GM21423 (cell line): ENCODE measurements at regions not wholly inside any gene's neighbourhood (a gene's known extent, or its start where the extent isn't known, plus 50 kb on each side); places are given as distances from the start of the nearest gene placed in this dataset.
"Not testable (repeated sequence)": the region's sequence is repeated elsewhere in the genome, so short reads cannot be mapped to it uniquely, and the experiment has no call there.

Source experiments
- ATAC-seq: cut with Tn5 transposase; IDR thresholded peaks from one replicate; pipeline ENCODE4 v1.9.1; 2021; ENCODE audit warnings: mild to moderate bottlenecking, moderate library complexity; ENCODE audit not compliant: unreplicated experiment

DNA sequence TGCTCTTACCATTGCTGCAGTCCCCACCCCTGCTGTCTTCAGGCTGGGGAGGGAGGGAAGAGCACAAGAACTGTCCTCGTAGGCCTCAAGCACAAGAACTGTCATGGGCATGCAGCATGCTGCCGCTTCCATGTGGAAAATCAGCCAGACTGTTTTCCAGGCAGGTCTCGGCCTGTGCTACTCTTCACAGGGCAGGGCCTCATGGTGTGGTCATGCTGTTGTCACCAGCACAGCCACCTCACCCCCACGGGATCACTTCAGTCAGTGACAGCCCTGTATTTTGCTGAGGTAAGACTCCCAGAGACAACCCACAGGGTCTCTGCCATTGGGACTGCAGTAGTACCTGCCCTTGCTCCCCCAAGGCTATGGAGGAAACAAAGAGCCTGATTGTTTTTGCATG lies 205.3 kb downstream of the NAP1L3 start:
- ATAC-seq: no peak

- ATAC-seq: no peak
Measured at GRCh38 chrX:93466383-93466782, 207.0 kb downstream of the NAP1L3 start.

- ATAC-seq: no peak
Measured at GRCh38 chrX:93461060-93461459, 212.3 kb downstream of the NAP1L3 start.

GRCh38 chrX:93454509-93454908 lies 218.9 kb downstream of the NAP1L3 start:
- ATAC-seq: no peak

GRCh38 chrX:93434721-93435120 lies 238.7 kb downstream of the NAP1L3 start:
- not testable (repeated sequence) for ATAC-seq

GRCh38 chrX:93428497-93428896 lies 244.9 kb downstream of the NAP1L3 start:
- ATAC-seq: no peak

DNA sequence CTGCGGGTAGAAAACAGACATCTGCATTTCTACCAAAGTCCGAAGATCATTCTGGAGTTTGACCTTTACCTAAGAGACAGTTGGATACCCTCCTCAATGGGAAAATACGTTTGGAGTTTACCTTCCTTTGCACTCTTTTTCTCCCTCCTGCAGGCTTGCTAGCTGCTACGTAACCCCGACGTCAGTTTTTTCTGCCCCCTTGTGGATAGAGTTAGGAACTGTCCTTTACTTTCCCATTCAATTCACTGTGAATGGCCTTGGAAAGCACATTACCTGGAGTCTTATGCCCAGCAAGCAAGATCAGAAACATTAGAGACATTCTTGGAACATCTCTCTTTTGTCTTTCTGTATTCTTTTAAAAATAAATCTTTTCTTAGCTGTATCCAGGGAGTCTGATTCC lies 250.7 kb downstream of the NAP1L3 start:
- ATAC-seq: peak; percentile 55

DNA sequence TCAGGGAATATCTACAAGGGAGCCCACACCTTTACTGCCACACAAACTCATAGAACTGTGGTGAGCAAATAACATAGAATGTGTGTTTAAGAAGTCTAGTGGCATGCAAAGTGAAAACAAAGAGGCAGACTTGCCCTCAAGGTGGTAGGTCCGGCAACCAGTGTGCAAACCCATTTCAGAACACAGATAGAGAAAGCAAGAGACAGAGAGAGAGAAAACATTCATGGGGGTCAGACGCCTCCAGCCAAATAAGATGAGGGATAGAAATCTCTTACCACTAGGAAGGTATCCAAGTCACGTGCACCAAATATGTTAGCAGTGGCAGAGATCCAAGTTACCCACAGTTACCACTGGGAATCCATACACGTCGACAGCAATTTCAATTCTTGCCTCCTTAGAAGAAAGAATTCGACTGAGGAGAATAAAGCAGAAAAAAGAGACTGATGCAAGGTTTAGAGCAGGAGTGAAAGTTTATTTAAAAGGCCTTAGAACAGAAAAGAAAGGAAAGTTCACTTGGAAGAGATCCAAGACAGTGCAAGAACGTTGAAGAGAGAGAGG lies 252.8 kb downstream of the NAP1L3 start:
- ATAC-seq: no peak

GRCh38 chrX:93420090-93420489 lies 253.3 kb downstream of the NAP1L3 start:
- no peak for ATAC-seq

DNA sequence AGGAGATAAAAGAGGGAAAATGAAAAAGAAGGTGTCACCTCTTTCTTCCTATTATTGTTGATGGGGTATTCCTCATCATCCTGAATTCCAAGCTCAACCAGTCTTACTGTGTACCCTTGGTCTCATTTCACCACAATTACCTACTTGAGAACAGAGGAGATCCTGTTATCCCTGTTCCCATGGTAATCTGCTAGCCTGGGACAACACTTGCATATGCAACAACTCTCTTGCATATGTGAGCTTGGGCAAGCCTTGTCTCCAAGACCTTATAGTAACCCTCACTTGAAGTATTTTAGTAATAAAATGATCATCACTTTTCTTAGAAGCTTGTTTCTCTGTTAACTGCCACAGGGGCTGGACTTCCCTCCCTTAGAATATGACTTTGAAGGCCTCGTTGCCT lies 253.7 kb downstream of the NAP1L3 start:
- ATAC-seq: no peak

DNA sequence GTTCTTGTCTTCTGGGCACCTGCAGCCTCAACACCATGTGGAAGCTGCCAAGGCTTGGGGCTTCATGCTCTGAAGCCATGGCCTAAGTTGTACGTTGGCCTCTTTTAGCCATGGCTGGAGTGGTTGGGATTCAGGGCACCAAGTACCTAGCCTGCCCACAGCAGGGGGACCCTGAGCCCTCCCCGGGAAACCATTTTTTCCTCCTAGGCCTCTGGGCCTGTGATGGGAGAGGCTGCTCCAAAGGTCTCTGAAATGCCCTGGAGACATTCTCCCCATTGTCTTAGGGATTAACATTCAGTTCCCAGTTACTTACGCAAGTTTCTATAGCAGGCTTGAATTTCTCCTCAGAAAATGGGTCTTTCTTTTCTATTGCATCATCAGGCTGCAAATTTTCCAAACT lies 269.3 kb downstream of the NAP1L3 start:
- no peak for ATAC-seq

GRCh38 chrX:93354651-93355050 lies 318.7 kb downstream of the NAP1L3 start:
- ATAC-seq: no peak

- ATAC-seq: no peak
Measured at GRCh38 chrX:93346309-93346708, 327.1 kb downstream of the NAP1L3 start.

DNA sequence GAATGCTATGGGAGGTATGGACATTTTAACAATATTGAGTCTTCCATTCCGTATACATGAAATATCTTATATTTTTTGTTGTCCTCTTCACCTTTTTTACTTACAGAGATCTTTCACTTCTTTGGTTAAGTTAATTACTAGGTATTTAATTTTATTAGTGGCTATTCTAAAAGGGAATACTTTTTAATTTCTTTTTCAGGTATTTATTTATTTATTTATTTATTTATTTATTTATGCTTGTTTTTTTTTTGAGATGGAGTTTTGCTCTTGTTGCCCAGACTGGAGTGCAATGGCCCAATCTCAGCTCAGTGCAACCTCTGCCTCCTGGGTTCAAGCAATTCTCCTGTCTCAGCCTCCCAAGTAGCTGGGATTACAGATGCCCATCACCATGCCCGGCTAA lies 329.1 kb downstream of the NAP1L3 start:
- ATAC-seq: not testable (repeated sequence)

- no peak for ATAC-seq
Measured at GRCh38 chrX:93332329-93332728, 341.0 kb downstream of the NAP1L3 start.

- no peak for ATAC-seq
Measured at GRCh38 chrX:93322110-93322509, 351.3 kb downstream of the NAP1L3 start.

DNA sequence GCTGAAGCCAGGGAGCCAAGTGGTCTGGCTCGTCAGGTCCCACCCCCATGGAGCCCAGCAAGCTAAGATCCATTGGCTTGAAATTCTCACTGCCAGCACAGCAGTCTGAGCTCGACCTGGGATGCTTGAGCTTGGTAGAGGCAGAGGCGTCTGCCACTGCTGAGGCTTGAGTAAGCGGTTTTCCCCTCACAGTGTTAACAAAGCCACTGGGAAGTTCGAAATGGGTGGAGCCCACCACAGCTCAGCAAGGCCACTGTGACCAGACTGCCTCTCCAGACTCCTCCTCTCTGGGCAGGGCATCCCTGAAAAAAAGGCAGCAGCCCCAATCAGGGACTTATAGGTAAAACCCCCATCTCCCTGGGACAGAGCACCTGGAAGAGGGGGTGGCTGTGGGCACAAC lies 353.8 kb downstream of the NAP1L3 start:
- ATAC-seq: no peak
